Type B pancreatic cell (in vitro differentiated cells): ENCODE measurements at regions not wholly inside any gene's neighbourhood (a gene's known extent, or its start where the extent isn't known, plus 50 kb on each side); places are given as distances from the start of the nearest gene placed in this dataset.

Experiments
- DNase-seq: peaks from one replicate; pipeline ENCODE4 v3.0.0; 2021; ENCODE audit warnings: mixed read lengths; ENCODE audit not compliant: unreplicated experiment; ENCODE audit errors: extremely low spot score
- H3K27ac Mint-ChIP-seq: 2 replicates; pipeline ENCODE4 v1.8.0; 2021; ENCODE audit warnings: mild to moderate bottlenecking, mixed read lengths
- H3K27me3 Mint-ChIP-seq: 2 replicates; pipeline ENCODE4 v1.8.0; 2021; ENCODE audit warnings: mixed read lengths
- H3K36me3 Mint-ChIP-seq: 2 replicates; pipeline ENCODE4 v1.8.0; 2021; ENCODE audit warnings: mixed read lengths
- H3K4me1 Mint-ChIP-seq: one replicate; pipeline ENCODE4 v1.8.0; 2021; ENCODE audit warnings: mixed read lengths; ENCODE audit not compliant: unreplicated experiment
- H3K4me3 Mint-ChIP-seq: 2 replicates; pipeline ENCODE4 v1.8.0; 2021; ENCODE audit warnings: mild to moderate bottlenecking, mixed read lengths
- H3K9me3 Mint-ChIP-seq: 2 replicates; pipeline ENCODE4 v1.8.0; 2021; ENCODE audit warnings: mixed read lengths
- CTCF ChIP-seq: fragments of 200-600 bp; sonication (generic); conservative IDR thresholded peaks from 2 replicates; pipeline ENCODE4 v1.5.0; 2021; ENCODE audit warnings: antibody characterized with exemption, mild to moderate bottlenecking

- Mint-ChIP-seq H3K27ac (no peak overlapping the region), H3K4me3 (no peak overlapping the region)
These were observed 118.6 kb upstream of the RTL1 start for GRCh38 chr14:101022121-101022520.

DNA sequence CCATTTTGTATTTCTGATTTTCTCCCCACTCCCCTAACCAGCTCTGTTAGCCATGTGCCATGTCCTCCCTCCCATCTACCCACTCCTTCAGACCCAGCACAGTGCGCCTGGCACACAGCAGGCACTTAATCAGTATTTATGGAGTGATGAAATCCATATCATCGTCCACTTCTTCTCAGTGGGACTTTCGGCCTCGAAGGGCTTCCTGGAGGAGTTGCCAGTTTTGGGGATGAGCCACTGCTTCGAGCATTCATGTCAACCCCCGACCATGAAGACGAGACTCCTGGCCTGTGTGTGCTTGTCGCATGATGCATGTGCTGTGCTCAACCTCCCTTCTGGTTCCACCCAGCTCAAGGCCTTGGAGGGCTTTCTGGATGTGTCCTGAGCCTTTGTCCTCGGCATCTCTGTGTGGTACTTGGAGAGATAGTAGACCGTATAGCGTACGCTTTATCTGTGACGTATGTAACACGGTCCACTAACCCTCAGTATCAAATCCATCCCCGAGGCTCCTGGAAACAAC lies 119.5 kb upstream of the RTL1 start:
- Mint-ChIP-seq H3K36me3 (no peaks in the 10 kb centered on the region), H3K27me3 (no peaks in the 10 kb centered on the region), H3K4me1 (no peaks in the 10 kb centered on the region), H3K27ac (no peak overlapping the region), H3K4me3 (no peak overlapping the region), H3K9me3 (peaks cover 5% of the 10 kb centered on the region)
- no peak for TF ChIP-seq CTCF
- DNase-seq = peak; percentile 40

More at GRCh38 chr14:101022121-101022520, 118.6 kb upstream of the RTL1 start:
- no peak for TF ChIP-seq CTCF
- no peak for DNase-seq
- Mint-ChIP-seq H3K4me1 (no peaks in the 10 kb centered on the region), H3K27me3 (no peaks in the 10 kb centered on the region), H3K36me3 (no peaks in the 10 kb centered on the region), H3K9me3 (peaks cover 5% of the 10 kb centered on the region)

DNA sequence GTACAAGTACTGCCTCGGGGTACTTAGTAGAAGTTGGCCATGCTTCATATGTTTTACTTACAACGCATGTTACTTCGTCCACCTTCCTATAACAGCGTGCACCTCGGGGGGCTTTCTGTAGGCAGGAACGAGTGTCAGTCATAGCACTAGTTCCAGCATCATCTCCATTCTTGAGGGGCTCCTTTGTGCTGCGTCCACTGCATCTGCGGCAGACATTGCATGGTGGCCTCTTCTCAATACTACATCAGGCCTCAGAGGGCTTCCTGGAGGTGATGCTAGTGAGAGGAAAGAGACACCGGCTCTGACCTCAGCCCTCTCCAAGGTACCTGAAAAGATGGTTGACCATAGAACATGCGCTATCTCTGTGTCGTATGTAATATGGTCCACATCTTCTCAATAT lies 121.2 kb upstream of the RTL1 start:
- no peak for DNase-seq
- no peak for TF ChIP-seq CTCF
- Mint-ChIP-seq H3K27ac (no peak overlapping the region), H3K36me3 (no peaks in the 10 kb centered on the region), H3K4me1 (no peaks in the 10 kb centered on the region), H3K27me3 (no peaks in the 10 kb centered on the region), H3K9me3 (no peaks in the 10 kb centered on the region), H3K4me3 (no peak overlapping the region)

GRCh38 chr14:101025131-101025530 lies 121.6 kb upstream of the RTL1 start:
- no peaks in the 10 kb centered on the region for H3K36me3 Mint-ChIP-seq
- no peak for TF ChIP-seq CTCF
- H3K9me3 Mint-ChIP-seq = no peaks in the 10 kb centered on the region

GRCh38 chr14:101025696-101026095 lies 122.2 kb upstream of the RTL1 start:
- Mint-ChIP-seq H3K4me3 (no peak overlapping the region), H3K9me3 (no peaks in the 10 kb centered on the region), H3K4me1 (no peaks in the 10 kb centered on the region), H3K27ac (no peak overlapping the region), H3K36me3 (no peaks in the 10 kb centered on the region), H3K27me3 (no peaks in the 10 kb centered on the region)
- no peak for DNase-seq
- no peak for TF ChIP-seq CTCF

More at GRCh38 chr14:101025131-101025530, 121.6 kb upstream of the RTL1 start:
- Mint-ChIP-seq H3K4me1 (no peaks in the 10 kb centered on the region), H3K4me3 (no peak overlapping the region), H3K27ac (no peak overlapping the region), H3K27me3 (no peaks in the 10 kb centered on the region)
- no peak for DNase-seq

- DNase-seq = no peak
- no peaks in the 10 kb centered on the region for H3K9me3 Mint-ChIP-seq
- TF ChIP-seq CTCF = no peak
- H3K27me3 Mint-ChIP-seq = no peaks in the 10 kb centered on the region
- no peaks in the 10 kb centered on the region for H3K36me3 Mint-ChIP-seq
- H3K27ac Mint-ChIP-seq = no peak overlapping the region
- H3K4me3 Mint-ChIP-seq = no peak overlapping the region
- no peaks in the 10 kb centered on the region for H3K4me1 Mint-ChIP-seq
These were observed 122.8 kb upstream of the RTL1 start for GRCh38 chr14:101026341-101026740.
